CD8-positive, alpha-beta memory T cell (primary cell): ENCODE measurements at regions not wholly inside any gene's neighbourhood (a gene's known extent, or its start where the extent isn't known, plus 50 kb on each side); places are given as distances from the start of the nearest gene placed in this dataset.

ENCODE experiments used
- CTCF ChIA-PET: fragments of 350-600 bp; sonication (Branson Sonifier 250); formaldehyde crosslinking; loops from one replicate; lab custom pipeline; 2021; ENCODE audit warnings: antibody characterized with exemption; lab: Charles Lee
- POLR2A ChIA-PET: fragments of 350-600 bp; sonication (Branson Sonifier 250); formaldehyde crosslinking; loops from one replicate; lab custom pipeline; 2021; ENCODE audit warnings: antibody characterized with exemption; lab: Charles Lee
- DNase-seq, 5 donors: peaks; one replicate each; pipeline versions ENCODE4 v3.0.0 to v3.0.0-alpha.2; 2020 to 2022; ENCODE audit warnings: mixed read lengths in 1 of 5
- H3K27ac ChIP-seq: one replicate; pipeline ENCODE4 v1.7.0; 2013; ENCODE audit warnings: low read depth, mild to moderate bottlenecking, low read length, moderate library complexity
- H3K27me3 ChIP-seq: 2 replicates; pipeline ENCODE4 v1.7.0; 2013; ENCODE audit warnings: low read length, mild to moderate bottlenecking; ENCODE audit not compliant: insufficient read depth, poor library complexity, severe bottlenecking
- H3K36me3 ChIP-seq: 2 replicates; pipeline ENCODE4 v1.7.0; 2013; ENCODE audit warnings: mild to moderate bottlenecking, low read length, moderate library complexity; ENCODE audit not compliant: insufficient read depth
- H3K4me1 ChIP-seq: 2 replicates; pipeline ENCODE4 v1.7.0; 2013; ENCODE audit warnings: mild to moderate bottlenecking, low read length, moderate library complexity; ENCODE audit not compliant: insufficient read depth
- H3K4me3 ChIP-seq: 2 replicates; pipeline ENCODE4 v1.7.0; 2013; ENCODE audit warnings: mild to moderate bottlenecking, low read length
- H3K9me3 ChIP-seq: 2 replicates; pipeline ENCODE4 v1.7.0; 2013; ENCODE audit warnings: mild to moderate bottlenecking, low read length
- H3K27ac Mint-ChIP-seq, 8 donors: one replicate each; pipeline ENCODE4 v1.8.0; 2020 to 2021; ENCODE audit warnings: mixed read lengths in 8 of 8, mild to moderate bottlenecking in 6 of 8, inconsistent platforms in 3 of 8, moderate library complexity in 3 of 8
- H3K27me3 Mint-ChIP-seq, 2 donors: one replicate each; pipeline ENCODE4 v1.8.0; 2020 to 2021; ENCODE audit warnings: mixed read lengths in 2 of 2, mild to moderate bottlenecking in 1 of 2, moderate library complexity in 1 of 2
- H3K36me3 Mint-ChIP-seq, 3 donors: one replicate each; pipeline ENCODE4 v1.8.0; 2020 to 2021; ENCODE audit warnings: mixed read lengths in 3 of 3, inconsistent platforms in 1 of 3, mild to moderate bottlenecking in 1 of 3
- H3K4me1 Mint-ChIP-seq, 3 donors: one replicate each; pipeline ENCODE4 v1.8.0; 2020 to 2021; ENCODE audit warnings: mixed read lengths in 3 of 3, inconsistent platforms in 1 of 3, mild to moderate bottlenecking in 1 of 3
- H3K4me3 Mint-ChIP-seq, 7 donors: one replicate each; pipeline ENCODE4 v1.8.0; 2020 to 2021; ENCODE audit warnings: mixed read lengths in 7 of 7, mild to moderate bottlenecking in 6 of 7, moderate library complexity in 4 of 7, inconsistent platforms in 2 of 7
- H3K9me3 Mint-ChIP-seq, 5 donors: one replicate each; pipeline ENCODE4 v1.8.0; 2020 to 2022; ENCODE audit warnings: mixed read lengths in 5 of 5, mild to moderate bottlenecking in 3 of 5, moderate library complexity in 2 of 5, inconsistent platforms in 1 of 5

GRCh38 chr1:222079566-222079965 lies 337.7 kb upstream of the DUSP10 start:
- no peaks in the 10 kb centered on the region for H3K4me1 ChIP-seq
- Mint-ChIP-seq H3K4me3 (no peak overlapping the region), H3K36me3 (no peaks in the 10 kb centered on the region), H3K4me1 (no peaks in the 10 kb centered on the region), H3K9me3 (no peaks in the 10 kb centered on the region), H3K27ac (no peak overlapping the region), H3K27me3 (peaks cover 0 to 20% of the 10 kb centered on the region in 2 donors)
- POLR2A ChIA-PET, result no interaction called here
- H3K27me3 ChIP-seq, result no peaks in the 10 kb centered on the region
- no peak overlapping the region for H3K4me3 ChIP-seq
- H3K9me3 ChIP-seq, result no peaks in the 10 kb centered on the region
- no peak for DNase-seq
- H3K36me3 ChIP-seq, result no peaks in the 10 kb centered on the region
- H3K27ac ChIP-seq, result no peak overlapping the region
- CTCF ChIA-PET, result no interaction called here

- Mint-ChIP-seq H3K9me3 (no peaks in the 10 kb centered on the region), H3K27ac (no peak overlapping the region), H3K36me3 (no peaks in the 10 kb centered on the region), H3K4me3 (no peak overlapping the region), H3K27me3 (peaks cover 0 to 20% of the 10 kb centered on the region in 2 donors), H3K4me1 (no peaks in the 10 kb centered on the region)
- CTCF ChIA-PET, result no interaction called here
- no peaks in the 10 kb centered on the region for H3K4me1 ChIP-seq
- no peak for DNase-seq
- POLR2A ChIA-PET, result no interaction called here
- no peaks in the 10 kb centered on the region for H3K36me3 ChIP-seq
- H3K27me3 ChIP-seq, result no peaks in the 10 kb centered on the region
- H3K4me3 ChIP-seq, result no peak overlapping the region
- H3K27ac ChIP-seq, result no peak overlapping the region
- H3K9me3 ChIP-seq, result no peaks in the 10 kb centered on the region
Measured at GRCh38 chr1:222077206-222077605, 335.3 kb upstream of the DUSP10 start.

GRCh38 chr1:222074317-222074716 lies 332.4 kb upstream of the DUSP10 start:
- Mint-ChIP-seq H3K27me3 (peaks cover 0 to 20% of the 10 kb centered on the region in 2 donors), H3K36me3 (no peaks in the 10 kb centered on the region), H3K27ac (no peak overlapping the region), H3K9me3 (no peaks in the 10 kb centered on the region), H3K4me3 (no peak overlapping the region), H3K4me1 (no peaks in the 10 kb centered on the region)
- H3K9me3 ChIP-seq, result no peaks in the 10 kb centered on the region
- CTCF ChIA-PET, result no interaction called here
- H3K4me1 ChIP-seq, result no peaks in the 10 kb centered on the region
- POLR2A ChIA-PET, result no interaction called here
- DNase-seq, result no peak
- H3K27ac ChIP-seq, result no peak overlapping the region
- no peaks in the 10 kb centered on the region for H3K36me3 ChIP-seq
- no peaks in the 10 kb centered on the region for H3K27me3 ChIP-seq
- no peak overlapping the region for H3K4me3 ChIP-seq

DNA sequence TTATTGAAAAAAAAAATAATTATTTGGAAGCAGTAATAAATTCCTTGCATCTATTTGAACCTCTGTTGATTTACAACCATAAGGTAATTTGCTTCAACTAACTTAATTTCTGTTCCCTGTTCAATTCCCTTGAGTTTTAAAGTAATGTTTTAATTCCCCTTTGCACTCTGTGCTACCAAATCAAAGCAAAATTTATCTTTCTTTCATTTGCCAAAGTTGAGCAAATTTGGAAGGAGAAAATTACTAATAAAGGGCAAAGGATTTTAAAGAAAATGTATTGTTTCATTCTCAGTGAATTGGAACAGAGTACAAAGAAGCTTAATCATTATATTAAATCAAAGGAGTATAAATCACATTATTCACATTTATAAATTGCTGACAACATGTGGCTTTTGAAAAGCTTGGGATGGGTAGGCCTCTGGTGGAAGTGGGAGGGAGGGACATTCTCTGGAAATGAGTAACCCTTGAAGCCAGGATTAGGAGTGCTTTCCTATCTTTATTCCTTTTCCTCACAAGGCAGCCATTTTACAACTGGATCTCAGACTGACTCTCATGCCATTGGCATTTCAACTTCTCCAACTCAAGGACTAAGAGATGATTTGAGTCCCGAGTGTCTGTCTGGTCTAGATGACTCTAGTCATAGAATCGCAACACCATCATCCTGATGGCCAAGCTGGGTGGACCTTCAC lies 331.6 kb upstream of the DUSP10 start:
- Histone ChIP-seq H3K36me3 (no peaks in the 10 kb centered on the region), H3K4me3 (no peak overlapping the region), H3K9me3 (no peaks in the 10 kb centered on the region), H3K27ac (no peak overlapping the region), H3K4me1 (no peaks in the 10 kb centered on the region), H3K27me3 (no peaks in the 10 kb centered on the region)
- Mint-ChIP-seq H3K27ac (no peak overlapping the region), H3K4me3 (no peak overlapping the region), H3K4me1 (no peaks in the 10 kb centered on the region), H3K36me3 (no peaks in the 10 kb centered on the region), H3K9me3 (no peaks in the 10 kb centered on the region), H3K27me3 (peaks cover 0 to 20% of the 10 kb centered on the region in 2 donors)
- no peak for DNase-seq
- ChIA-PET POLR2A (no interaction called here), CTCF (no interaction called here)

- CTCF ChIA-PET, result interaction anchor here (1.2 kb wide), 1 partner anchor 24 kb away, joined by 6 read pairs; no protein-coding TSS in a partner anchor
- H3K27me3 ChIP-seq, result no peaks in the 10 kb centered on the region
- Mint-ChIP-seq H3K27me3 (peaks cover 2 to 17% of the 10 kb centered on the region in 2 donors), H3K36me3 (no peaks in the 10 kb centered on the region), H3K9me3 (no peaks in the 10 kb centered on the region), H3K4me1 (no peaks in the 10 kb centered on the region), H3K4me3 (no peak overlapping the region), H3K27ac (no peak overlapping the region)
- POLR2A ChIA-PET, result no interaction called here
- H3K4me1 ChIP-seq, result no peaks in the 10 kb centered on the region
- H3K9me3 ChIP-seq, result no peaks in the 10 kb centered on the region
- no peak for DNase-seq
- no peaks in the 10 kb centered on the region for H3K36me3 ChIP-seq
- H3K4me3 ChIP-seq, result no peak overlapping the region
- H3K27ac ChIP-seq, result no peak overlapping the region
Measured at GRCh38 chr1:222071387-222071786, 329.5 kb upstream of the DUSP10 start.

- no peaks in the 10 kb centered on the region for H3K9me3 ChIP-seq
- no peak overlapping the region for H3K27ac ChIP-seq
- no peak overlapping the region for H3K4me3 Mint-ChIP-seq
- H3K36me3 ChIP-seq, result no peaks in the 10 kb centered on the region
- ChIA-PET POLR2A (no interaction called here), CTCF (no interaction called here)
- H3K4me1 Mint-ChIP-seq, result no peaks in the 10 kb centered on the region
- H3K27me3 Mint-ChIP-seq, result peaks cover 2 to 5% of the 10 kb centered on the region in 2 donors
- no peak overlapping the region for H3K4me3 ChIP-seq
- no peak for DNase-seq
- H3K27me3 ChIP-seq, result no peaks in the 10 kb centered on the region
- peaks cover 0 to 6% (median 0%) of the 10 kb centered on the region in 3 donors for H3K36me3 Mint-ChIP-seq
- H3K4me1 ChIP-seq, result no peaks in the 10 kb centered on the region
- no peak overlapping the region for H3K27ac Mint-ChIP-seq
- H3K9me3 Mint-ChIP-seq, result peaks cover 4 to 15% (median 6%) of the 10 kb centered on the region in 5 donors
Measured at GRCh38 chr1:222068937-222069336, 327.0 kb upstream of the DUSP10 start.

GRCh38 chr1:222068101-222068500 lies 326.2 kb upstream of the DUSP10 start:
- CTCF ChIA-PET, result no interaction called here
- H3K4me1 Mint-ChIP-seq, result no peaks in the 10 kb centered on the region

DNA sequence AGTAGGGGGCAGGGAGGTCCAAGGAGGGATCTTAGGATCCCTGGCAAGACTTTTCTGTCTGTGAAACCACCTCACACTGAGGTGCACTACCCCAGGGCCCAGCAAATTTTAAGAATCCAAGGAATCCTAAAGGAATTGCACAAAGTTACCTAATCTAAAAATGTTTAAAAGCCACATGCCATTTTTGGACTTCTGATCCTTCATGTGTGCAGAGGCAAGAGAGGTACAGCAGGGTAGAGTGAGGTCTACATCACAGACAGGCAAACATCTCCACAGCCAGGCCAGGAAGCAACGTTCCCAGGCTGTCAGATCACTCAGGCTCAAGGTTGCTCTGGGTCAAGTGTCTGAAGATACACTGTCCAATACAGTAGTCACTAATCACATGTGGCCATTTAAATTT lies 324.6 kb upstream of the DUSP10 start:
- no peaks in the 10 kb centered on the region for H3K27me3 ChIP-seq
- no peak overlapping the region for H3K27ac ChIP-seq
- no peaks in the 10 kb centered on the region for H3K36me3 ChIP-seq
- H3K9me3 Mint-ChIP-seq, result peaks cover 4 to 15% (median 7%) of the 10 kb centered on the region in 5 donors
- H3K27ac Mint-ChIP-seq, result no peak overlapping the region
- no peak overlapping the region for H3K4me3 ChIP-seq
- H3K36me3 Mint-ChIP-seq, result peaks cover 0 to 8% (median 0%) of the 10 kb centered on the region in 3 donors
- no peaks in the 10 kb centered on the region for H3K9me3 ChIP-seq
- H3K4me1 Mint-ChIP-seq, result no peaks in the 10 kb centered on the region
- DNase-seq, result no peak
- H3K27me3 Mint-ChIP-seq, result peaks cover 3 to 5% of the 10 kb centered on the region in 2 donors
- CTCF ChIA-PET, result no interaction called here
- H3K4me3 Mint-ChIP-seq, result no peak overlapping the region
- no peaks in the 10 kb centered on the region for H3K4me1 ChIP-seq
- POLR2A ChIA-PET, result no interaction called here

More at GRCh38 chr1:222068101-222068500, 326.2 kb upstream of the DUSP10 start:
- Histone ChIP-seq H3K27ac (no peak overlapping the region), H3K4me3 (no peak overlapping the region), H3K36me3 (no peaks in the 10 kb centered on the region), H3K9me3 (no peaks in the 10 kb centered on the region), H3K4me1 (no peaks in the 10 kb centered on the region), H3K27me3 (no peaks in the 10 kb centered on the region)
- H3K27ac Mint-ChIP-seq, result no peak overlapping the region
- no peak overlapping the region for H3K4me3 Mint-ChIP-seq
- POLR2A ChIA-PET, result no interaction called here
- peaks cover 4 to 15% (median 7%) of the 10 kb centered on the region in 5 donors for H3K9me3 Mint-ChIP-seq
- H3K27me3 Mint-ChIP-seq, result peaks cover 2 to 5% of the 10 kb centered on the region in 2 donors
- no peak for DNase-seq
- peaks cover 0 to 8% (median 0%) of the 10 kb centered on the region in 3 donors for H3K36me3 Mint-ChIP-seq
